BE2C (cell line): ENCODE measurements at regions not wholly inside any gene's neighbourhood (a gene's known extent, or its start where the extent isn't known, plus 50 kb on each side); places are given as distances from the start of the nearest gene placed in this dataset.

Experiments
- DNase-seq: peaks from one replicate; pipeline ENCODE4 v3.0.0-alpha.2; 2020
- H3K27me3 ChIP-seq: fragments of 250-450 bp; sonication (Bioruptor Pico); 2 replicates; pipeline ENCODE4 v1.5.1; 2020; ENCODE audit warnings: mild to moderate bottlenecking
- H3K36me3 ChIP-seq: fragments of 250-450 bp; sonication (Bioruptor Pico); 2 replicates; pipeline ENCODE4 v1.5.1; 2020; ENCODE audit warnings: mild to moderate bottlenecking
- H3K4me1 ChIP-seq: fragments of 250-450 bp; sonication (Bioruptor Pico); 2 replicates; pipeline ENCODE4 v1.5.1; 2020
- H3K4me3 ChIP-seq: 2 replicates; pipeline ENCODE4 v1.5.1; 2011; ENCODE audit warnings: low read depth, low read length
- H3K9me3 ChIP-seq: fragments of 250-450 bp; sonication (Bioruptor Pico); 2 replicates; pipeline ENCODE4 v1.5.1; 2020
- TF ChIP-seq, protein P1 (sequence below): IDR thresholded peaks from 2 replicates; pipeline ENCODE4 v1.5.1; 2012; ENCODE audit warnings: mild to moderate bottlenecking, low read depth, low read length

DNA sequence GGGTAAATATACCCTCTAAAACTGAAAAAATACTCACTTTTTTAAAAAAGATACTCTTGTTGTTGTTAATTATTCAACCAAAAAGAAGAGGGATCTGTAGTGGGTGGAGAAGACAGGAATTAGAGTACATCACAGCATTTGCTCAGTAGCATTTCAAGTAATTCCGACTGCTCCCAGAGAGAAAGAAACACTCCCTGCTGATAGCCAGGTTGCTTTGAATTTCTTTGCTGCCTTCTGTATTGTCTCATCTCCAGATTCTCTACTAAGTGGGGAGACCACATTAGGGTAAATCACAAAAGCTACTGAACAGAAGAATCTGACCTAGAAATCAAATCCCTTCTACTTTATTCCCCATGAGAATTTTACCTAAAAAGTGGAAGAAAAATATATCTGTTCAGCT lies 661.1 kb downstream of the BRINP3 start:
- DNase-seq: no peak
- Histone ChIP-seq H3K4me3 (no peak overlapping the region), H3K36me3 (no peaks in the 10 kb centered on the region), H3K4me1 (no peaks in the 10 kb centered on the region), H3K27me3 (no peaks in the 10 kb centered on the region), H3K9me3 (no peaks in the 10 kb centered on the region)
- TF ChIP-seq, protein P1, sequence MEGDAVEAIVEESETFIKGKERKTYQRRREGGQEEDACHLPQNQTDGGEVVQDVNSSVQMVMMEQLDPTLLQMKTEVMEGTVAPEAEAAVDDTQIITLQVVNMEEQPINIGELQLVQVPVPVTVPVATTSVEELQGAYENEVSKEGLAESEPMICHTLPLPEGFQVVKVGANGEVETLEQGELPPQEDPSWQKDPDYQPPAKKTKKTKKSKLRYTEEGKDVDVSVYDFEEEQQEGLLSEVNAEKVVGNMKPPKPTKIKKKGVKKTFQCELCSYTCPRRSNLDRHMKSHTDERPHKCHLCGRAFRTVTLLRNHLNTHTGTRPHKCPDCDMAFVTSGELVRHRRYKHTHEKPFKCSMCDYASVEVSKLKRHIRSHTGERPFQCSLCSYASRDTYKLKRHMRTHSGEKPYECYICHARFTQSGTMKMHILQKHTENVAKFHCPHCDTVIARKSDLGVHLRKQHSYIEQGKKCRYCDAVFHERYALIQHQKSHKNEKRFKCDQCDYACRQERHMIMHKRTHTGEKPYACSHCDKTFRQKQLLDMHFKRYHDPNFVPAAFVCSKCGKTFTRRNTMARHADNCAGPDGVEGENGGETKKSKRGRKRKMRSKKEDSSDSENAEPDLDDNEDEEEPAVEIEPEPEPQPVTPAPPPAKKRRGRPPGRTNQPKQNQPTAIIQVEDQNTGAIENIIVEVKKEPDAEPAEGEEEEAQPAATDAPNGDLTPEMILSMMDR: no peak

DNA sequence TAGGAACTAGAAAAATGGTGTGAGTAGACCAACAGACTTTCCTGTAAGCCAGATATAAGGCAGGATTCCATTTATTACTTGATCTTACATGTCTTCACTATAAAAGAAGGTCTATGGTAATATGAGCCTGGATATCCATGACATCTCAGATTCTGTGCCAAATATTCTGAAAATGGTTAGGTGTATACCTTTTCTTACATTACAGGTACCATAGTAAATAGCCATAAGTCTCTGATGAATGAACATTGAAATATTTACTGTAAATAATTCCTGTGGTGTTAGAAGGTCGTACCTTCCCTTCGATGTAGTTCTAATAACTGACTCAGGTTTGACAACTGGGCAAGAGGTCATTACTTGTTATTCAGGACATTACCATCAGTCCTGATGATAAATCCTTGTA lies 657.9 kb downstream of the BRINP3 start:
- no peak overlapping the region for H3K4me3 ChIP-seq
- no peaks in the 10 kb centered on the region for H3K4me1 ChIP-seq
- H3K9me3 ChIP-seq: no peaks in the 10 kb centered on the region
- no peaks in the 10 kb centered on the region for H3K27me3 ChIP-seq
- no peak for DNase-seq
- TF ChIP-seq, protein P1: no peak
- H3K36me3 ChIP-seq: no peaks in the 10 kb centered on the region

DNA sequence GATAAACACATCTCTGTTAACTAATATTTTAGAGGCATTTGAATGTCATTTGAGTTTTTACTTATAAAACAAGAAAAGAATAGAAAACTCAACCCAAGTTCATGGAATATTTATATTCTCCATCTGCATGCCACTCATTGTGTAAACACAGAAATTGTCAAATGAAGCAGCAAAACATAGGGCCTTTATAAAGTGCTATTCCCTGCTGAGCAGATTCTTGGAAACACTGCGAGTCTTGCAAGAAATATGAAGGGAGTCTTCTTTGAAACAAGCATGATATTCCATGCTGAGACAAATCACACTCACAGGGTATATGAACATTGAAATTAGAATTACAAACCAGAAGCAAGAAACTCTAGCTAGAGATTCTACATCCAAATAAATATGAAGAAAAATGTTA lies 655.8 kb downstream of the BRINP3 start:
- no peaks in the 10 kb centered on the region for H3K27me3 ChIP-seq
- H3K4me1 ChIP-seq: no peaks in the 10 kb centered on the region
- DNase-seq: no peak
- H3K9me3 ChIP-seq: no peaks in the 10 kb centered on the region
- H3K36me3 ChIP-seq: no peaks in the 10 kb centered on the region
- H3K4me3 ChIP-seq: no peak overlapping the region
- TF ChIP-seq, protein P1: no peak

DNA sequence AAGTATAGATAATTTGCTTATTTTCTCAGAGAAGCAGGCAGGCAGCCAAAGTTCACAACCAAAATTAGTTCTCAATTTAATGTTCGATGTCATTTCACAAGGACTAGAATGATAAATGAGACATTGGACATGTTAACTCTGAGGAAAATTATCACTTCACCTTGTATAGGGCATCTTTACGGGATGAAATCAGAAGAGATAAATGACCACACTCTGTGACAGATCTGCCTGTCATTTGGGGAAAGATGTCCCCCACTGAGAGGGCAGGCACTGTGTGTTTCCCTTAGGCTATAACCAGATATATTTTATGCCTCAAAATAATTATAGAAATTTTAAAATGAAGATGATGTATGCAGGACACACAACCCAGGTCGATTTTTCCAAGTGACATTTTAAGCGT lies 642.9 kb downstream of the BRINP3 start:
- TF ChIP-seq, protein P1: no peak
- Histone ChIP-seq H3K4me1 (peaks cover 15% of the 10 kb centered on the region), H3K36me3 (no peaks in the 10 kb centered on the region), H3K9me3 (no peaks in the 10 kb centered on the region), H3K27me3 (no peaks in the 10 kb centered on the region), H3K4me3 (peak overlapping the region; percentile 29; the same call in 1 of the 2 replicates)
- no peak for DNase-seq

DNA sequence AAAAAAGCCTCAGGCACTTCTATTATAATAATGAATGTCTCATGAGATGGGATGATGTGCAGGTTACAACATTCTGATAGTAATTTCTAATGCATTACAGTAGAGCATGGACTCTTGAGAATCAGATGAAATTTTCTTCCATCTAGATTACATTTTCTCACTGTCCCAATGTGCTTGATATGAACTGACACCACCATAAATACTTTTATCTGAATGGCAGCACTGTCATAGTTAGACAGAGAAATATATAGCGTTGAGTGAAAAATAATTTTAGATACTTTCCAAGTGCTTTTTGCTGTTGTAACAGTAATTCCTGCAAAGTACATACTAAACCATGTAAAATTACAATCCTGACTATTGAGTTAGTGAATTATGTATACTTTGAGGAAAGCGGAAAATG lies 630.1 kb downstream of the BRINP3 start:
- no peaks in the 10 kb centered on the region for H3K9me3 ChIP-seq
- H3K36me3 ChIP-seq: no peaks in the 10 kb centered on the region
- no peaks in the 10 kb centered on the region for H3K27me3 ChIP-seq
- no peaks in the 10 kb centered on the region for H3K4me1 ChIP-seq
- TF ChIP-seq, protein P1: no peak
- no peak for DNase-seq
- no peak overlapping the region for H3K4me3 ChIP-seq

DNA sequence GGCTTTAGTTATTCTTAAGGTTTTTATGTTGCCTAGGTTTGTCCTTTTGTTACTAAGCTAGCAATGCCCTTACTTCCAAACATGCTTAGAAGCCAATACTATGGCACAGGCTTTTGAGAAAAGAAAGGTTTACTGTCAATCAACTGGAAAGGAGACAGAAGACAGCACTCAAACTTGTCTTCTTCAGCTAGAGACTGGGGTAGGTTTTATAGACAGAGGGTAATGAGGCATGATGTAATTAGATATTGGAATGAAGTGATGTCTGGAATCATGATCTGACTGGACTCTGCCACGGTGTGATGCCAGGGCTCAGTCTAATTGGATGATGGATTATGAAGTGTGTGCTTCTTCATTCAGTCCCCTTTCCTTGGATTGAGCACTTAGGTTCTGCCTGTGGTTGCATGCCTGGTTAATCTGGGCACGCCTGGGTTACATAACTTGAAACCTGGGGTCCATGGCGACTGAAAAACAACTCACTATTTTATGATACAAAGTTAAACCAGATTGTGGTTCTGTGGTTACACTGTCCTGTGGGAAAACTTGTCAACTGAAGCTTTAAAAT lies 625.8 kb downstream of the BRINP3 start:
- H3K4me1 ChIP-seq: no peaks in the 10 kb centered on the region
- DNase-seq: peak; percentile 33
- TF ChIP-seq, protein P1: no peak

More for the DNA sequence above, 625.8 kb downstream of the BRINP3 start:
- Histone ChIP-seq H3K4me3 (no peak overlapping the region), H3K36me3 (no peaks in the 10 kb centered on the region; the same call in 1 of the 2 replicates), H3K9me3 (no peaks in the 10 kb centered on the region; the same call in 1 of the 2 replicates), H3K27me3 (no peaks in the 10 kb centered on the region)
